ENCODE measurements at regions not wholly inside any gene's neighbourhood (a gene's known extent, or its start where the extent isn't known, plus 50 kb on each side); places are given as distances from the start of the nearest gene placed in this dataset.

- TF ChIP-seq ZFX (IDR thresholded peaks at IDR 0.05), result no peak
- TF ChIP-seq CTCF (conservative IDR thresholded peaks at IDR 0.05), result no peak
- H3K27ac ChIP-seq, result no peak overlapping the region
These were observed 112.7 kb downstream of the FAM53A start for GRCh38 chr4:1571165-1572009.

- TF ChIP-seq ZFX (IDR thresholded peaks at IDR 0.05) (no peak), CTCF (conservative IDR thresholded peaks at IDR 0.05) (no peak)
- H3K27ac ChIP-seq, result no peak overlapping the region
These were observed 113.6 kb downstream of the FAM53A start for GRCh38 chr4:1570291-1571164.

- TF ChIP-seq ZFX (IDR thresholded peaks at IDR 0.05), result no peak
- TF ChIP-seq CTCF (conservative IDR thresholded peaks at IDR 0.05), result no peak
These were observed 114.5 kb downstream of the FAM53A start for GRCh38 chr4:1569461-1570151.

GRCh38 chr4:1568855-1569460 lies 115.2 kb downstream of the FAM53A start:
- TF ChIP-seq CTCF (conservative IDR thresholded peaks at IDR 0.05), result no peak
- TF ChIP-seq ZFX (IDR thresholded peaks at IDR 0.05), result no peak
- H3K27ac ChIP-seq, result no peak overlapping the region

More at GRCh38 chr4:1569461-1570151, 114.5 kb downstream of the FAM53A start:
- no peak overlapping the region for H3K27ac ChIP-seq

GRCh38 chr4:1567808-1568581 lies 116.1 kb downstream of the FAM53A start:
- TF ChIP-seq CTCF (conservative IDR thresholded peaks at IDR 0.05), result no peak
- TF ChIP-seq ZFX (IDR thresholded peaks at IDR 0.05), result no peak
- no peak overlapping the region for H3K27ac ChIP-seq

GRCh38 chr4:1567519-1567807 lies 116.7 kb downstream of the FAM53A start:
- no peak for TF ChIP-seq CTCF (conservative IDR thresholded peaks at IDR 0.05)
- TF ChIP-seq ZFX (IDR thresholded peaks at IDR 0.05), result no peak
- no peak overlapping the region for H3K27ac ChIP-seq

All from C4-2B (cell line).